Right lobe of liver (tissue), 4 donors: ENCODE measurements at regions not wholly inside any gene's neighbourhood (a gene's known extent, or its start where the extent isn't known, plus 50 kb on each side); places are given as distances from the start of the nearest gene placed in this dataset.

Source experiments
- POLR2A ChIP-seq: fragments of 450-650 bp; IDR thresholded peaks from one replicate; pipeline ENCODE4 v1.6.1; 2017; ENCODE audit warnings: antibody characterized with exemption, mild to moderate bottlenecking
- TF ChIP-seq, protein P1 (sequence below), 4 donors: fragments of 200-600 bp in 3 of 4; fragments of 450-650 bp in 1 of 4; IDR thresholded peaks; one replicate each; pipeline versions ENCODE4 v1.5.1 to v1.8.0; 2016 to 2022; ENCODE audit warnings: antibody characterized with exemption in 4 of 4, mild to moderate bottlenecking in 2 of 4
- donor health status: DM: no; HTN: no; CAD: no.
- donor health status: DM: no; HTN: no; CAD: no.
- donor health status: DM: no; HTN: yes; CAD: no.

DNA sequence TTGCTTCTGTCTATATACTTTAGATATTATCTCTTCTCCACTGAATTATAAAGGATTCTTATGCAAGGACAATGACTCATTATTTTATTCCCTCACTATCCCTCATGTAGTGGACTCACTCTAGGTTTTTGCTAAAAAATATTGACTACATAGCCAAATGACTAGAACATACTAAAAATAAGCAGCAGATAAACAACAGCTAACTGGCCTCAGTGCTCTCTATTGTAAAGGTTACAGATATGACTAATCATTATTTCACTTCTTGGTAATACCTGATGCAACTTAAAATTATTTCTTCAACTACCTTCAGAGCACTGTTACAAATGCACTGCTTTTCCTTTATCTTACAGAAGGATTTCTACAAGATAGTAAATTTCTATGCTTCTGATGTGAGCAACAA is 147.6 kb upstream of the DEPDC1 start:
- no peak for TF ChIP-seq POLR2A
- TF ChIP-seq, protein P1, sequence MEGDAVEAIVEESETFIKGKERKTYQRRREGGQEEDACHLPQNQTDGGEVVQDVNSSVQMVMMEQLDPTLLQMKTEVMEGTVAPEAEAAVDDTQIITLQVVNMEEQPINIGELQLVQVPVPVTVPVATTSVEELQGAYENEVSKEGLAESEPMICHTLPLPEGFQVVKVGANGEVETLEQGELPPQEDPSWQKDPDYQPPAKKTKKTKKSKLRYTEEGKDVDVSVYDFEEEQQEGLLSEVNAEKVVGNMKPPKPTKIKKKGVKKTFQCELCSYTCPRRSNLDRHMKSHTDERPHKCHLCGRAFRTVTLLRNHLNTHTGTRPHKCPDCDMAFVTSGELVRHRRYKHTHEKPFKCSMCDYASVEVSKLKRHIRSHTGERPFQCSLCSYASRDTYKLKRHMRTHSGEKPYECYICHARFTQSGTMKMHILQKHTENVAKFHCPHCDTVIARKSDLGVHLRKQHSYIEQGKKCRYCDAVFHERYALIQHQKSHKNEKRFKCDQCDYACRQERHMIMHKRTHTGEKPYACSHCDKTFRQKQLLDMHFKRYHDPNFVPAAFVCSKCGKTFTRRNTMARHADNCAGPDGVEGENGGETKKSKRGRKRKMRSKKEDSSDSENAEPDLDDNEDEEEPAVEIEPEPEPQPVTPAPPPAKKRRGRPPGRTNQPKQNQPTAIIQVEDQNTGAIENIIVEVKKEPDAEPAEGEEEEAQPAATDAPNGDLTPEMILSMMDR (IDR thresholded peaks at IDR 0.05), result no peak
